CD1c-positive myeloid dendritic cell (primary cell): ENCODE measurements at regions not wholly inside any gene's neighbourhood (a gene's known extent, or its start where the extent isn't known, plus 50 kb on each side); places are given as distances from the start of the nearest gene placed in this dataset.

Experiments
- DNase-seq: peaks from one replicate; pipeline ENCODE4 v3.0.0-alpha.2; 2016; ENCODE audit errors: extremely low spot score

DNA sequence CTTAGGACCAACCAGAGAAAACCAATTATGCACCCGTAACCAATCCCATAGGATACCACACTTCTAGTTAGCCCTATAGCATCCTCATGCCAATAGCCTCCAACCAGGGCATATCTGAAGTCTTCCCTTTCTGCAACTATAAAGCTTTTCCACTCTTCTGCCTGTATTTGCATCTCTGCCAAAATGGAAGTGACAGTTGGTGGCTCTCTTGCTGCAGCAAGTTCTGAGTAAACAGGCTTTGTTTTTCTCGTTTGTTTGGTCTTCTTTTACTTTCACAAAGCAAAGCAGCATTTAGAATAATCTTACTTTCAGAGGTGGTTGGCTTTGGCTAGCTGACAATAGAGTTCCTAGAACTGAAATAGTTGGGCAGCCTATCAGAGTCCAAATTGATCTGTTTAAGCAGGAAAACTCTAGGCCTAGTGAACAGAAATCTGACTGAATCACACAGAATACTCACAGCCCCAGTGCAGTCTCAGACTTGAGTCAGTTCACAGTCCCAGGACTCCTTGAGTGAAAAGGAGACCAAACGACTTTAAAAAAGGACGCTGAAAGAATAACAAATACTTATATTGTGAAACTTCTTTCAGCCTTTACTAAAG, 1029.7 kb upstream of the LRFN5 start:
- no peak for DNase-seq

DNA sequence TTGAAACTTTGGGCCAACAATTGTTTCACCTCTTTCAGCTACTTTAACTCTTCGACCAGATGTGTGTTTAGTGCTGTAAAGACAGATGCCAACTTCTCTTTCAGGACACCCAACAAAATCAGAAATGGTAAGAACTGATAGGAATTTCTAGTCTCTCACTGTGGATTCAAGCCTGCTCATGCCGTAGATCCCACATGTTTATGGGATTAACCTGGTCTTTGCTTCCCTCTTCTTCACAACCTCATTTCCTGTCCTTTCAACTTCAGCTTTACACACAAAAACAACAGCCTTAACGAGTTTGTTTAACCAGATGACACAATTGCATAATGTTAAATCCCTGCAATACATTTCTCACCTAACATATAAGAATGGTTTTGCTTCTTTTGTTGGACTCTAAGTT, 1031.9 kb upstream of the LRFN5 start:
- no peak for DNase-seq

DNA sequence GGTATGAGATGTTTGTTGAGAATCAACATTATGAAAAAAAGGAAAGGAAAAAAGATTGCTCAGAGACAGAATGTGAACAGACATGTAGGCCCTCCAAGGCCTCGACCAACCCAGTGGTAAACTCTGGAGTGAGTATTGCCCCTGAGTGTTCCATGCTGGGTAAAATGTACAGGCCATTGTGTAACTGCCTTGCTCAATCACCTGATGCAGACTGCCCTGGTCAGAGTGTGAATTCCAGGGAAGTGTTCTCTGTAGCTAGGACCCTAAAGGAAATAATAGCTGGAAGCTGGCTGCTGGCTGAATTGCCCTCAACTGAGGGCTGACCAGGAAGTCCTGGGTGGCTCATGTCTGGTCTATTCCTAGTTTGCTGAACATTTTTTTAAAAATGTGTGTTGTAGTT, 1081.4 kb upstream of the LRFN5 start:
- no peak for DNase-seq

- no peak for DNase-seq
These were observed 1083.6 kb upstream of the LRFN5 start for GRCh38 chr14:40523123-40523522.

- DNase-seq, result no peak
These were observed 1062.2 kb upstream of the FBXO33 start for GRCh38 chr14:40494483-40494882.

DNA sequence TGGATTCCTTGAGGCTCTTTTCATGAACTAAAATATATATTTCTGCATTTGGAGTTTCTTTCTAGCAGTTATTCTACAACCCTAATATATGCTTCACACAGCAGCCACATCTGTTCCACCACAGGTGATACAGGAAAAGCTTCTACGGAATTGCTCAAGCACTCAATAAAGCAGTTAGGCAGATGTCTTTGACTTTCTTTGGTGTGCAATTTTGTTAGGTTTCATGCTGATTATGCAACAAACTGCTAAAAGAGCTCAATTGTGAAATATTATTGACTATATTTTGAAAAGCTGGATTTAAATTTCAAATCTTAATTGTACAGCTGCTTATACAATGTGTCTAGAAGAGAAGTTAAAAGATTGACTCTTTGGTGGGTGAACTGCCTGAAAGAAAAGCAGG, 1055.6 kb upstream of the FBXO33 start:
- no peak for DNase-seq

GRCh38 chr14:40485688-40486087, 1053.5 kb upstream of the FBXO33 start:
- DNase-seq, result no peak

DNA sequence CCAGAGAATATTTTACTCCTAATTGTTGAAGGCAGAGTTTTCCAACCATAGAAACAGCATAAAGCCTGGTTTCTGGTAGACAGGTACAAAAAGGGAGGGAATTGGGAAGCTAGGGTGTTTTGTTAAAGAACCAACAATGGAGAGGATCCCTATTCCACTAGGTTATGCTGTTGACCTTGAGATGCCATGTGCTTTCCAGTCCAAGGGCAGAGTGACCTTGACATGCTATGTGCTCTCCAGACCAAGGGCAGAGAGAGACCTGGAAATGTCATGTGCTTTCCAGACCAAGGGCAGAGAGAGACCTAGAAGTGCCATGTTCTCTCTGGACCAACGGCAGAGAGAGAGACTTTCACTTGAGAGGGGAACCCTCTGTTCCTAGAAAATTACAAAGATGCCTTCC, 1043.8 kb upstream of the FBXO33 start:
- DNase-seq, result no peak

- DNase-seq, result no peak
These were observed 1035.7 kb upstream of the FBXO33 start for GRCh38 chr14:40467969-40468368.

DNA sequence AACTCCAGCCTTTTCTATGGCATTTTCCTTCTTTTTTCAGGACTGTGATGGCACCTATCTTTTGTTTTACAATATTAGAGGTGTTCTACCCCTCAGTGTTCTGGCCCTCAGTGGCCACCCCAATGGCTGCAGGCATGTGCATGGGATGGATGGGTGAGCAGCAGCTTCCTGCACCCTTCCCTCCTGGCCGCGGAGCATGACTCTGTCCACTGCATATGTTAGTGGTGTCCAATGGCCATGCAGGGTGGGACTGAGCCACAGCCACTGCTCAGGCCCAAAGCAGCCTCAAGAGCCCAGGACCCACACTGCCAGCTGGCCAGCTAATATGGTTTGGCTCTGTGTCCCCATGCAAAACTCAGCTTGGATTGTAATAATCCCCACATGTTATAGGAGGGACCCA, 1032.3 kb upstream of the FBXO33 start:
- DNase-seq, result no peak

GRCh38 chr14:40463886-40464285, 1031.7 kb upstream of the FBXO33 start:
- DNase-seq, result no peak

GRCh38 chr14:40452674-40453073, 1020.4 kb upstream of the FBXO33 start:
- DNase-seq, result no peak

GRCh38 chr14:40447017-40447416, 1014.8 kb upstream of the FBXO33 start:
- no peak for DNase-seq

GRCh38 chr14:40445020-40445419, 1012.8 kb upstream of the FBXO33 start:
- DNase-seq, result no peak

- DNase-seq, result no peak
These were observed 1004.3 kb upstream of the FBXO33 start for GRCh38 chr14:40436551-40436950.

DNA sequence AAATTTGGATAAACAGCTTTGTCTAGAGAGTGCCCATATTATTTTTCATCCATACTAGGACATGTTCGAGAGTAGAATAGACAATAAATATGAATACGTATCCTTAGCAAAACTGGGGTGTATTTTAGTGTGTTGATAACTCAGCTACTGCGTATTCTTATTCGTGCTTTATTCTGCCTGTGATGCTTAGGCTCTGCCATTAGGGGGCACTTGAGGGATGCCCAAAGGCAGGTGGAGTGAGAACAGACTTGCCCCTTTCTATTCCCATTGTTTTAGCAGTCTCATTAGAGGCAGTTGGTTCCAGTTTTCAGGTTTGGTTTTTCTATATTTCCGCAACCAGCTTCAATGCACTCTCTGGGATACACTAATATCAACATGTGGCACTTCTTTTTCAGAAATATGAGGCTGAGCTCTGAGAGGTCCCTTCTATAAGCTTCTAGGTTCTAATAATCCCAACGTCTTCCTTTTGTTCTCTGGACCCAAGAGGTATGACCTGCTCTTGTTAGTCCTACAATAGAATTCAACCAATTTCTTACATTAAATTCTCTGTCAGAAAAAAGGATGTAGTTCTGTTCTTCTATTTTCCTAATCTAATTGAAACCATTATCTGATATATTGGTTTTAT, 985.7 kb upstream of the FBXO33 start:
- no peak for DNase-seq

DNA sequence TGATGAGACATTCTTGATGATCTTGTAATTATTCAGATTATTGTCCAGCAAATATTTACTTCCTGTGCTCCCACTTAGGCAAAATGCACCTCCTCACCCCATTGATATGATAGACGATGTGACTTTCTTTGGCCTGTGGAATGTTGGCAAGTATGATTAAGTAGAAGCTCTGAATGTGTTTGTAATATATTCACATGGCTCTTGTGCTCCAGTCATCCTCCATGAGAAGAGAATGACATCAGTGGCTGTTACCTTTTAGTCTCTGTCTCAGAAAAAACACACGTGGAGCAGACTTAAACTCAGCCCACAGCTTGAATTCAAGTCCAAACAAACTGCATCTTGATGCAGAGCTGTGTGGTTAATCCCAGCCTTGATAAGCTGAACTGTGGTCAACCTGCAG, 984.3 kb upstream of the FBXO33 start:
- no peak for DNase-seq

GRCh38 chr14:40414386-40414785, 982.2 kb upstream of the FBXO33 start:
- no peak for DNase-seq

DNA sequence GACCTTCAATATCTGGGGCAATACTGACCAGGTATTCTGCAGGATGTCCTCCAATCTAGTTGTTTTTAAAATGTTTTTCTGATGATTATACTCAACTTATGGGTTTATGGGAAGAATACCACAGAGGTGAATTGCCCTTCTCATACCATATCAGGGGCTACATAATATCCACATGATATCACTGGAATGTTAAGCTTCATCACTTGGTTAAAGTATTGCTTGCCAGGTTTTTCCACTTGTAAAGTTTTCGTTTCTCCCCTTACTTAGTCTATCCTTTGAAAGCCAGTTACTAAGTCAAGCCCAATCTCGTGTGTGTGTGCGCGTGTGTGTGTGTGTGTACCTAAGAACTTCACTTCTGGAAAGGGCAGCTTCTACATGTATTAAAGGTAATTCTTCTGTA, 980.9 kb upstream of the FBXO33 start:
- DNase-seq, result no peak

DNA sequence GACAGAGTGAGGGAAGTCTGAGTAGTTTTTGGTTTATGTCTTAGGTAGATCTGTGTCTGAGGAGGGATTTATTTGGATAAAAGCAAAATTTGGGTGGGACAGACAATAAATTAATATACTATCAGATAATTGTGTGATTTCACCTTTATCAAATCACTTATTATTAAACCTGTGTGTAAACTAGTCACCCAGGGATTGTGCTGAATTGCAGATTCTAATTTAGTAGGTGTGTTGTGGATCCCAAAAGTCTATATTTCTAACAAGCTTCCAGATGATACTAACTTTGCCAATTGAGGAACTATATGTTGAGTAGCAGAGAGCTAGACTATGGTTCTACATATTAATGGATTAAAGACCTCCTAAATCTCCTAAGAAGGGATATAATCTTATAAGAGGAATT, 978.5 kb upstream of the FBXO33 start:
- DNase-seq, result no peak

DNA sequence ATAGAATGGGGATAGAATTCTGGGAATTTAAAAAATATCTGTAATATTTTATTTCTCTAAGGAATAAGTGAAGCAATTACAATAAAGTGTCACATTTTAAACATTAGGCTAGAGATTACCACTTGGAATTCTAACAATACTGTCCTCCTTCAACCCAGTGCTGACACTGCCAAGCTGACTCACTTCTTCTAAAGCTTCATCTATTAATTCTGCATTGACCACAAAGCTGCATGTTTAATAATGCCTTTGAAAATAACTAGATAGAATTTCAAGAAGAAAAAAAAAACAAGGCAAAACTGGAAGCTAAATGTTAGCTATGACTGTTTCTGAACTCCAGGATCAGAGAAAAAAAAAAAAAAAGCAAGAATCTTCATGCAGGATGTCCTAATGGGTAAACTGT, 970.7 kb upstream of the FBXO33 start:
- DNase-seq, result no peak

- no peak for DNase-seq
These were observed 966.7 kb upstream of the FBXO33 start for GRCh38 chr14:40398981-40399380.

DNA sequence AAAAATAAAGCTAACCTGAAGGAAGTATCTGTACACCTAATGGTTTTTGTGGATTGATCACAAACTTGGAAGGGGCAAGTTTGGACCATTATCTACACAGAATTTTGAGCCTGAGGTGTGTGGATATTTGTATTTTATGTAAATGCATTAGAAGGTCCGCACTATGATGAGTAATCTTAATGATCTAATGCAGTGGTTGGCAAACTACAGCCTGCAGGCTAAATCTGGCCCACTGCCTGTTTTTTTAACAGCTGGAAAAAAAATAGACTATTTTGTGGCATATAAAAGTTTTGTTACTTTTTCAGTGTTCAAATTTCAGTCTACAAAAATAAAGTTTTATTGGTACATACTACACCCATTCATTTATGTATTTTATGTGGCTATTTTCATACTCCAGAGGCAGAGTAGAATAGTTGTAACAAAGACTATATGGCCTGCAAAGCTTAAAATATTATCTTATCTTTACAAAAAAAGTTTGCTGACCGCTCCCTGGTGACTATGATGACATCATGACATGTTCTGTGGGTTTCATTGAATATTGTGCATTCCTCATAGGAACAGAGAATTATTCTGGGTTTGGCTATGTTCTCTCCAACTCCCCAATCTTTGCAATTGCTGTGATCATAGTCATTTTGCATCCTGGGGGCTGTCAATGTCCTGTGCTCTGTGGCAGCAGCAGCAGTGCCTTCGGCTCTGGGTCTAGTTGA, 962.6 kb upstream of the FBXO33 start:
- no peak for DNase-seq

DNA sequence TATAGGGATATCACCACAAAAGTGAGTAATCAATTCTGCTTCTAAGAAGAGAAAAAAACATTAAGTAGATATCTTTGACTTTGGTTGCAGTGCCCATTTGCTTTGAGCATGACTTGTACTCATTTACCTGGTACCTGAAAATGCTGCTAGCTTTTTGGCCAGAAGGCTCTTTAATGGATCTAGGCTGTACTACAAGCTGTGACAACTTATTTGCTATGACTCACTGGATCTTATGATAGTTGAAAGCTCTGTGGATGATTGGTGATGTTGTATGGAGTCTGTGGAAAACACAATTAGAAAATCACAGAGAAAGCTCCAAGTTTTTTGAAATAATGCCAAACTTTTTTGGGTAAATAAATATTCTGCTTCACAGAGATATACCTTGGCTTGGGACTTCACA, 960.9 kb upstream of the FBXO33 start:
- no peak for DNase-seq
